Spinal cord (tissue), 9 donors: ENCODE measurements at regions not wholly inside any gene's neighbourhood (a gene's known extent, or its start where the extent isn't known, plus 50 kb on each side); places are given as distances from the start of the nearest gene placed in this dataset.

Source experiments
- DNase-seq, 6 donors: peaks; one replicate each; pipeline versions ENCODE4 v3.0.0 to v3.0.0-alpha.2; 2013 to 2015; ENCODE audit warnings: low spot score in 6 of 6, low read depth in 4 of 6
- H3K27ac ChIP-seq: one replicate; pipeline ENCODE4 v1.5.1; 2013; ENCODE audit warnings: low read depth, low read length, control low read depth
- H3K27me3 ChIP-seq: one replicate; pipeline ENCODE4 v1.6.1; 2013; ENCODE audit warnings: low read length; ENCODE audit not compliant: control insufficient read depth, insufficient read depth
- H3K36me3 ChIP-seq: one replicate; pipeline ENCODE4 v1.6.1; 2013; ENCODE audit warnings: low read length; ENCODE audit not compliant: control insufficient read depth, insufficient read depth
- H3K4me1 ChIP-seq: one replicate; pipeline ENCODE4 v1.6.1; 2013; ENCODE audit warnings: low read length; ENCODE audit not compliant: control insufficient read depth, insufficient read depth
- H3K4me3 ChIP-seq: one replicate; pipeline ENCODE4 v1.5.1; 2013; ENCODE audit warnings: low read depth, low read length, control low read depth
- H3K9me3 ChIP-seq: one replicate; pipeline ENCODE4 v1.6.1; 2013; ENCODE audit warnings: low read length; ENCODE audit not compliant: control insufficient read depth, insufficient read depth
- WGBS: methylation state at CpG from one replicate; pipeline ENCODE4 v1.1.5; 2013; ENCODE audit warnings: missing lambda C conversion rate; ENCODE audit not compliant: insufficient coverage; 5-methylcytosine and 5-hydroxymethylcytosine counted together
- donor health status: healthy.

GRCh38 chr13:111539252-111539651 lies 218.8 kb downstream of the TEX29 start:
- no peak overlapping the region for H3K27ac ChIP-seq
- no peaks in the 10 kb centered on the region for H3K36me3 ChIP-seq
- no peak overlapping the region for H3K4me3 ChIP-seq
- no peak for DNase-seq
- H3K4me1 ChIP-seq = peaks cover 5% of the 10 kb centered on the region
- H3K9me3 ChIP-seq = no peaks in the 10 kb centered on the region
- peaks cover 38% of the 10 kb centered on the region for H3K27me3 ChIP-seq
- 98% methylated on average over 9 of the region's 12 CpGs for WGBS

DNA sequence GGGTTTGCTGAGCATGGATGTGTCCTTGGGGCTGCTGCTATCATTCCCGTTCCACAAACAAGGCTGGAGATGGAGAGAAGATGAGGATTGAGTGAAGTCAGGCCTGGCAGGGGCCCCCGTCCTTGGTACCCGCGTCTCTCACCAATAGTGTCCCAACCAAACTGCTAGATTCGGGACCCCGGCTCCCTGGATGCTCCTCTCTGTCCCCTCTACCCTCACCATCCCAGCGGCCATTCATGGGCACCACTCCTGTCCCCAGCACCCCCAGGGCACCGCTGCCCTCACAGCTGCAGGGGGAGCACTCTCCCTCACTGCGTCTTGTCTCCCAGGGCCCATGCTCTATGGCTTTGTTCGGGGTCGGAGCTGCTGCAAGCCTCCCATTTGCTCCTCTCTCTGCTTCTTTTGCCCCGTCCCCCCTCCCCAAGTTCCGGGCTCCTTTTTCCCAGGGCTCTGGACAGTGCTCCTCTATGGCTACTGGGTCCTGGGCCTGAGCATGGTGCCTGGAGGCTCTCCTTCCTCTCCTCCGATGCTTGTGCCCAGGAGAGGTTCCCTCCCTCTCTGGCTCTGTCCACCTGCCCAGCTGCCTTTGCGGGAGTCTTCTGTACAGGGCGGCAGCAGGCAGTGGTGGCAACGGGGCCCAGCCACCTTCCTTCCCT lies 219.5 kb downstream of the TEX29 start:
- DNase-seq = no peak
- peaks cover 31% of the 10 kb centered on the region for H3K27me3 ChIP-seq

GRCh38 chr13:111540486-111540885 lies 220.0 kb downstream of the TEX29 start:
- WGBS = 94% methylated on average over 4 of the region's 10 CpGs
- H3K9me3 ChIP-seq = no peaks in the 10 kb centered on the region
- no peak overlapping the region for H3K27ac ChIP-seq
- DNase-seq = no peak
- no peaks in the 10 kb centered on the region for H3K36me3 ChIP-seq
- no peak overlapping the region for H3K4me3 ChIP-seq
- peaks cover 25% of the 10 kb centered on the region for H3K27me3 ChIP-seq
- H3K4me1 ChIP-seq = no peaks in the 10 kb centered on the region

More for the DNA sequence above, 219.5 kb downstream of the TEX29 start:
- H3K4me3 ChIP-seq = no peak overlapping the region
- peaks cover under 1% of the 10 kb centered on the region for H3K4me1 ChIP-seq
- H3K9me3 ChIP-seq = no peaks in the 10 kb centered on the region
- H3K27ac ChIP-seq = no peak overlapping the region
- 82% methylated on average over 17 of the region's 17 CpGs for WGBS
- no peaks in the 10 kb centered on the region for H3K36me3 ChIP-seq

- no peak for DNase-seq
- no peak overlapping the region for H3K4me3 ChIP-seq
- no peak overlapping the region for H3K27ac ChIP-seq
- no peaks in the 10 kb centered on the region for H3K4me1 ChIP-seq
- H3K36me3 ChIP-seq = no peaks in the 10 kb centered on the region
- no peaks in the 10 kb centered on the region for H3K9me3 ChIP-seq
- peaks cover 17% of the 10 kb centered on the region for H3K27me3 ChIP-seq
- 78% methylated on average over 11 of the region's 11 CpGs for WGBS
Observed at GRCh38 chr13:111541345-111541744, 220.9 kb downstream of the TEX29 start.

GRCh38 chr13:111541752-111542529 lies 221.5 kb downstream of the TEX29 start:
- Histone ChIP-seq H3K4me1 (no peaks in the 10 kb centered on the region), H3K4me3 (no peak overlapping the region), H3K9me3 (no peaks in the 10 kb centered on the region), H3K36me3 (no peaks in the 10 kb centered on the region), H3K27me3 (peaks cover 11% of the 10 kb centered on the region), H3K27ac (no peak overlapping the region)
- 76% methylated on average over 12 of the region's 15 CpGs for WGBS
- no peak for DNase-seq

- H3K27ac ChIP-seq = no peak overlapping the region
- 80% methylated on average over 14 of the region's 14 CpGs for WGBS
- no peak overlapping the region for H3K4me3 ChIP-seq
- peaks cover 5% of the 10 kb centered on the region for H3K27me3 ChIP-seq
- H3K9me3 ChIP-seq = no peaks in the 10 kb centered on the region
- H3K36me3 ChIP-seq = no peaks in the 10 kb centered on the region
- H3K4me1 ChIP-seq = no peaks in the 10 kb centered on the region
- DNase-seq = no peak
Observed at GRCh38 chr13:111542530-111543341, 222.3 kb downstream of the TEX29 start.

GRCh38 chr13:111546921-111547675 lies 226.7 kb downstream of the TEX29 start:
- Histone ChIP-seq H3K4me1 (no peaks in the 10 kb centered on the region), H3K4me3 (no peak overlapping the region), H3K27me3 (no peaks in the 10 kb centered on the region), H3K9me3 (no peaks in the 10 kb centered on the region), H3K27ac (no peak overlapping the region), H3K36me3 (no peaks in the 10 kb centered on the region)
- DNase-seq = no peak
- WGBS = 84% methylated on average over 15 of the region's 19 CpGs

GRCh38 chr13:111547726-111548273 lies 227.4 kb downstream of the TEX29 start:
- Histone ChIP-seq H3K4me3 (no peak overlapping the region), H3K4me1 (no peaks in the 10 kb centered on the region), H3K36me3 (no peaks in the 10 kb centered on the region), H3K27me3 (no peaks in the 10 kb centered on the region), H3K9me3 (no peaks in the 10 kb centered on the region), H3K27ac (no peak overlapping the region)
- no peak for DNase-seq
- 96% methylated on average over 40 of the region's 40 CpGs for WGBS

DNA sequence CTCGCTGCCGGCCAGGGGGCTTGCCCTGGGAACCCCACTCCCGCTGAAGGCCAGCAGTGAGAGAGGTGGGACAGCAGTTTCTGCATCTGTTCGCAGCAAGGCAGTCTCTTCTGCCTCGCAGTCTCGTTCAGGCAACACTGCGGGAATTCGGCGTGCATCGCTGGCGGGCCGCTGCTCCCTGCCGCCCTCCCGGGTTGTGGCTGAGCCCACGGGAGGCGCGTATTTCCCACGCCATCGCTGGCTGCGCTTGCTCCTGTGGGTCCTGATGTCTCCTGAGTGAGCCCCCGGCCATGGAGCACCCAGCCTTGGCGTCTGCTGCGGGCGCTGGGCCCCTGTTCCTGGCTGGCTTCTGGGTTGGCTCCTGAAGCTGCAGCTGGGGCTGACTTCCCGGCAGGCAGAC lies 227.9 kb downstream of the TEX29 start:
- Histone ChIP-seq H3K36me3 (no peaks in the 10 kb centered on the region), H3K4me3 (no peak overlapping the region), H3K9me3 (no peaks in the 10 kb centered on the region), H3K27me3 (no peaks in the 10 kb centered on the region), H3K27ac (no peak overlapping the region), H3K4me1 (no peaks in the 10 kb centered on the region)
- DNase-seq = no peak
- WGBS = 93% methylated on average over 23 of the region's 25 CpGs
